SK-N-SH (cell line): ENCODE measurements at regions not wholly inside any gene's neighbourhood (a gene's known extent, or its start where the extent isn't known, plus 50 kb on each side); places are given as distances from the start of the nearest gene placed in this dataset.

Experiments used
- CTCF ChIA-PET: fragments of 300-600, 350-600 bp; formaldehyde crosslinking; extraction: SDS; loops from one replicate; lab custom pipeline; 2021; lab: Yijun Ruan, JAX
- POLR2A ChIA-PET: fragments of 350-600 bp; sonication (Branson Sonifier 250); formaldehyde crosslinking; extraction: SDS; loops from one replicate; lab custom pipeline; 2020; ENCODE audit warnings: antibody characterized with exemption, inconsistent platforms; lab: Yijun Ruan, JAX
- DNase-seq: peaks from one replicate; pipeline ENCODE4 v3.0.0; 2012
- H2AFZ ChIP-seq: fragments of 200-600 bp; sonication (generic); 2 replicates; pipeline ENCODE4 v1.8.1; 2016; ENCODE audit warnings: antibody characterized with exemption, mild to moderate bottlenecking, low read depth
- H3F3A ChIP-seq: fragments of 200-600 bp; sonication (generic); replicated peaks from 2 replicates; pipeline ENCODE3; 2016; ENCODE audit warnings: antibody characterized with exemption, mild to moderate bottlenecking; ENCODE audit not compliant: insufficient read depth
- H3K27ac ChIP-seq, 2 experiments: fragments of 200-500 bp in 1 of 2; fragments of 200-600 bp in 1 of 2; sonication (Bioruptor generic) in 1 of 2; sonication (generic), shearing (Covaris generic) in 1 of 2; 2 replicates each; pipeline versions ENCODE4 v1.5.1 to v1.6.1; 2014 to 2016; ENCODE audit warnings: low read depth in 2 of 2, inconsistent platforms in 1 of 2, low read length in 1 of 2, mild to moderate bottlenecking in 1 of 2, mixed read lengths in 1 of 2
- H3K27me3 ChIP-seq: fragments of 200-600 bp; sonication (generic), shearing (Covaris generic); 2 replicates; pipeline ENCODE4 v1.6.1; 2016; ENCODE audit warnings: mixed run types; ENCODE audit not compliant: insufficient read depth
- H3K36me3 ChIP-seq, 2 experiments: fragments of 200-500 bp in 1 of 2; fragments of 200-600 bp in 1 of 2; sonication (Bioruptor generic) in 1 of 2; sonication (generic) in 1 of 2; replicated peaks in 1 of 2; 2 replicates each; pipeline versions ENCODE3 to v1.5.1; 2014 to 2016; ENCODE audit warnings: low read length in 1 of 2, mild to moderate bottlenecking in 1 of 2; ENCODE audit not compliant: insufficient read depth in 2 of 2, control insufficient read depth in 1 of 2
- H3K4me1 ChIP-seq, 2 experiments: fragments of 200-500 bp in 1 of 2; fragments of 200-600 bp in 1 of 2; sonication (Bioruptor generic) in 1 of 2; sonication (generic), shearing (Covaris generic) in 1 of 2; 2 replicates each; pipeline versions ENCODE4 v1.5.1 to v1.6.1; 2014 to 2016; ENCODE audit warnings: low read depth in 1 of 2, low read length in 1 of 2, mixed run types in 1 of 2; ENCODE audit not compliant: insufficient read depth in 2 of 2, control insufficient read depth in 1 of 2
- H3K4me2 ChIP-seq: fragments of 200-600 bp; sonication (generic), shearing (Covaris generic); 2 replicates; pipeline ENCODE4 v1.6.1; 2017; ENCODE audit warnings: mixed run types
- H3K4me3 ChIP-seq, 2 experiments: fragments of 200-500 bp in 1 of 2; fragments of 200-600 bp in 1 of 2; sonication (Bioruptor generic) in 1 of 2; sonication (generic), shearing (Covaris generic) in 1 of 2; 2 replicates each; pipeline versions ENCODE4 v1.5.1 to v1.8.1; 2014 to 2016; ENCODE audit warnings: low read depth in 2 of 2, inconsistent platforms in 1 of 2, low read length in 1 of 2, mild to moderate bottlenecking in 1 of 2, mixed read lengths in 1 of 2, moderate library complexity in 1 of 2
- H3K79me2 ChIP-seq: fragments of 200-600 bp; sonication (generic); 2 replicates; pipeline ENCODE4 v1.8.1; 2017; ENCODE audit warnings: mild to moderate bottlenecking; ENCODE audit not compliant: insufficient read depth
- H3K9ac ChIP-seq: fragments of 200-600 bp; sonication (generic); 2 replicates; pipeline ENCODE4 v1.6.1; 2017; ENCODE audit warnings: mixed run types
- H3K9me2 ChIP-seq: fragments of 200-600 bp; sonication (generic); 2 replicates; pipeline ENCODE4 v1.6.1; 2017; ENCODE audit warnings: mixed run types
- H3K9me3 ChIP-seq: fragments of 200-600 bp; sonication (generic); 2 replicates; pipeline ENCODE4 v1.6.1; 2017; ENCODE audit warnings: mixed run types, mild to moderate bottlenecking, moderate library complexity
- H4K20me1 ChIP-seq: fragments of 200-600 bp; sonication (generic); 2 replicates; pipeline ENCODE4 v1.6.1; 2017; ENCODE audit warnings: mild to moderate bottlenecking, mixed run types; ENCODE audit not compliant: insufficient read depth
- ELF1 ChIP-seq: IDR thresholded peaks from 2 replicates; pipeline ENCODE4 v1.4.0; 2012
- EP300 ChIP-seq, 2 experiments: IDR thresholded peaks; 2 replicates each; pipeline versions ENCODE4 v1.4.0 to v1.6.1; 2012; ENCODE audit warnings: borderline replicate concordance in 1 of 2, low read depth in 1 of 2, low read length in 1 of 2
- FOSL2 ChIP-seq: IDR thresholded peaks from 2 replicates; pipeline ENCODE4 v1.4.0; 2012; ENCODE audit warnings: low read depth, mild to moderate bottlenecking, moderate library complexity, borderline replicate concordance
- GABPA ChIP-seq: IDR thresholded peaks from 2 replicates; pipeline ENCODE4 v1.4.0; 2012; ENCODE audit warnings: low read depth, mild to moderate bottlenecking
- GATA2 ChIP-seq: sonication (generic); formaldehyde crosslinking; IDR thresholded peaks from 2 replicates; pipeline ENCODE4 v1.5.0; 2020; ENCODE audit warnings: mild to moderate bottlenecking, missing genetic modification reagents
- NFIC ChIP-seq: IDR thresholded peaks from 2 replicates; pipeline ENCODE4 v1.4.0; 2012; ENCODE audit warnings: borderline replicate concordance
- PBX3 ChIP-seq: IDR thresholded peaks from 2 replicates; pipeline ENCODE4; 2012
- RAD21 ChIP-seq: IDR thresholded peaks from 2 replicates; pipeline ENCODE4 v1.6.1; 2012; ENCODE audit warnings: mild to moderate bottlenecking, low read length
- RCOR1 ChIP-seq: fragments of 150-350 bp; IDR thresholded peaks from 2 replicates; pipeline ENCODE4 v1.6.1; 2017; ENCODE audit warnings: antibody characterized with exemption, low read length
- TAF1 ChIP-seq: IDR thresholded peaks from 2 replicates; pipeline ENCODE4 v1.6.1; 2012; ENCODE audit warnings: low read depth, mild to moderate bottlenecking, low read length, moderate library complexity, borderline replicate concordance
- TEAD4 ChIP-seq: IDR thresholded peaks from 2 replicates; pipeline ENCODE4 v1.4.0; 2012; ENCODE audit warnings: mild to moderate bottlenecking, borderline replicate concordance; ENCODE audit not compliant: insufficient read depth
- WGBS: methylation state at CpG from one replicate; pipeline ENCODE4 v1.1.6; 2017; ENCODE audit warnings: low lambda C conversion rate; 5-methylcytosine and 5-hydroxymethylcytosine counted together
- TF ChIP-seq, protein P1 (sequence below): IDR thresholded peaks from 2 replicates; pipeline ENCODE4 v1.6.1; 2012; ENCODE audit warnings: mild to moderate bottlenecking, low read depth, low read length, moderate library complexity
- TF ChIP-seq, protein P2 (sequence below): IDR thresholded peaks from 2 replicates; pipeline ENCODE4 v1.4.0; 2012; ENCODE audit warnings: low read depth, borderline replicate concordance

DNA sequence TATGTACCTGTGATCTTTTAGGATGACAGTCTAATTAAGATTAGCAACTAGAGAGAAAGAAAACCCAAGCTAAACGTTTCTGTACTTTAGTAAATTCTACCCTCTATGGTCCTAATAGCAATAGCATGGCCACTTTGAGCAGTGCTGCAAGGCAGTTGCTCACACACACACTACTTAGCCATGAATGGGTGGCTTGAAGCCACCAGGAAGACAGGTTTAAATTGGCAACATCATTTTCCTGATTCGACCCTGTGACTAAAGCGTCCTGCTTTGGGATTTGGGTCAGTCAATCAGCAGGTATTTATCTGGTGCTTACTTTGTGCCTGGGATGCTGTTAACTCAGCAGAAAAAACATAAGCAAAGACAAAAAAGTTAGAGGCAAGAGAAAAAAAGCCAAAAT, 150.6 kb downstream of the ARRDC3 start:
- H3K9ac ChIP-seq: no peak overlapping the region
- TF ChIP-seq GATA2 (CRISPR knock-in tag) (no peak), PBX3 (no peak), EP300 (IDR thresholded peaks at IDR 0.05; ENCODE audit: borderline replicate concordance in 1 of 2, low read depth in 1 of 2, low read length in 1 of 2) (no peak), ELF1 (no peak), GABPA (no peak), RAD21 (no peak), TAF1 (no peak), FOSL2 (no peak), TEAD4 (no peak), NFIC (no peak), RCOR1 (no peak)
- TF ChIP-seq, protein P1, sequence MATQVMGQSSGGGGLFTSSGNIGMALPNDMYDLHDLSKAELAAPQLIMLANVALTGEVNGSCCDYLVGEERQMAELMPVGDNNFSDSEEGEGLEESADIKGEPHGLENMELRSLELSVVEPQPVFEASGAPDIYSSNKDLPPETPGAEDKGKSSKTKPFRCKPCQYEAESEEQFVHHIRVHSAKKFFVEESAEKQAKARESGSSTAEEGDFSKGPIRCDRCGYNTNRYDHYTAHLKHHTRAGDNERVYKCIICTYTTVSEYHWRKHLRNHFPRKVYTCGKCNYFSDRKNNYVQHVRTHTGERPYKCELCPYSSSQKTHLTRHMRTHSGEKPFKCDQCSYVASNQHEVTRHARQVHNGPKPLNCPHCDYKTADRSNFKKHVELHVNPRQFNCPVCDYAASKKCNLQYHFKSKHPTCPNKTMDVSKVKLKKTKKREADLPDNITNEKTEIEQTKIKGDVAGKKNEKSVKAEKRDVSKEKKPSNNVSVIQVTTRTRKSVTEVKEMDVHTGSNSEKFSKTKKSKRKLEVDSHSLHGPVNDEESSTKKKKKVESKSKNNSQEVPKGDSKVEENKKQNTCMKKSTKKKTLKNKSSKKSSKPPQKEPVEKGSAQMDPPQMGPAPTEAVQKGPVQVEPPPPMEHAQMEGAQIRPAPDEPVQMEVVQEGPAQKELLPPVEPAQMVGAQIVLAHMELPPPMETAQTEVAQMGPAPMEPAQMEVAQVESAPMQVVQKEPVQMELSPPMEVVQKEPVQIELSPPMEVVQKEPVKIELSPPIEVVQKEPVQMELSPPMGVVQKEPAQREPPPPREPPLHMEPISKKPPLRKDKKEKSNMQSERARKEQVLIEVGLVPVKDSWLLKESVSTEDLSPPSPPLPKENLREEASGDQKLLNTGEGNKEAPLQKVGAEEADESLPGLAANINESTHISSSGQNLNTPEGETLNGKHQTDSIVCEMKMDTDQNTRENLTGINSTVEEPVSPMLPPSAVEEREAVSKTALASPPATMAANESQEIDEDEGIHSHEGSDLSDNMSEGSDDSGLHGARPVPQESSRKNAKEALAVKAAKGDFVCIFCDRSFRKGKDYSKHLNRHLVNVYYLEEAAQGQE: no peak
- TF ChIP-seq, protein P2, sequence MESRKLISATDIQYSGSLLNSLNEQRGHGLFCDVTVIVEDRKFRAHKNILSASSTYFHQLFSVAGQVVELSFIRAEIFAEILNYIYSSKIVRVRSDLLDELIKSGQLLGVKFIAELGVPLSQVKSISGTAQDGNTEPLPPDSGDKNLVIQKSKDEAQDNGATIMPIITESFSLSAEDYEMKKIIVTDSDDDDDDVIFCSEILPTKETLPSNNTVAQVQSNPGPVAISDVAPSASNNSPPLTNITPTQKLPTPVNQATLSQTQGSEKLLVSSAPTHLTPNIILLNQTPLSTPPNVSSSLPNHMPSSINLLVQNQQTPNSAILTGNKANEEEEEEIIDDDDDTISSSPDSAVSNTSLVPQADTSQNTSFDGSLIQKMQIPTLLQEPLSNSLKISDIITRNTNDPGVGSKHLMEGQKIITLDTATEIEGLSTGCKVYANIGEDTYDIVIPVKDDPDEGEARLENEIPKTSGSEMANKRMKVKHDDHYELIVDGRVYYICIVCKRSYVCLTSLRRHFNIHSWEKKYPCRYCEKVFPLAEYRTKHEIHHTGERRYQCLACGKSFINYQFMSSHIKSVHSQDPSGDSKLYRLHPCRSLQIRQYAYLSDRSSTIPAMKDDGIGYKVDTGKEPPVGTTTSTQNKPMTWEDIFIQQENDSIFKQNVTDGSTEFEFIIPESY: no peak
- ChIA-PET CTCF (interaction anchor here (1.8 to 1.9 kb wide), 2 partner anchors 13 to 152 kb away, joined by 8 to 10 read pairs; no protein-coding TSS in a partner anchor), POLR2A (no interaction called here)
- no peaks in the 10 kb centered on the region for H4K20me1 ChIP-seq
- H3K9me3 ChIP-seq: no peaks in the 10 kb centered on the region
- H3K36me3 ChIP-seq: no peaks in the 10 kb centered on the region
- H3K4me2 ChIP-seq: no peak overlapping the region
- no peak overlapping the region for H3K27ac ChIP-seq
- no peaks in the 10 kb centered on the region for H3K79me2 ChIP-seq
- no peaks in the 10 kb centered on the region for H3F3A ChIP-seq
- no peaks in the 10 kb centered on the region; a peak in 1 of 4 replicates for H3K4me1 ChIP-seq
- DNase-seq: no peak
- 70% methylated on average over 3 of the region's 3 CpGs for WGBS
- no peaks in the 10 kb centered on the region for H3K27me3 ChIP-seq
- no peaks in the 10 kb centered on the region for H3K9me2 ChIP-seq
- no peak overlapping the region for H3K4me3 ChIP-seq
- no peak overlapping the region for H2AFZ ChIP-seq
